Activated CD8-positive, alpha-beta memory T cell treated with anti-CD3 and anti-CD28 coated beads, Interleukin-2, amount 10 ng/mL, durations not matched to agents 7 days and 5 days (primary cell): ENCODE measurements at regions not wholly inside any gene's neighbourhood (a gene's known extent, or its start where the extent isn't known, plus 50 kb on each side); places are given as distances from the start of the nearest gene placed in this dataset.

ENCODE experiments used
- ATAC-seq: fragments of 150-1000 bp; cut with Tn5 transposase; one replicate; pipeline ENCODE4 v1.10.0; 2021; ENCODE audit warnings: moderate library complexity
- CTCF ChIA-PET: fragments of 350-600 bp; sonication (Branson Sonifier 250); formaldehyde crosslinking; loops from one replicate; lab custom pipeline; 2021; ENCODE audit warnings: antibody characterized with exemption; lab: Charles Lee
- DNase-seq: peaks from one replicate; pipeline ENCODE4 v3.0.0-alpha.2; 2020
- H3K27ac Mint-ChIP-seq: one replicate; pipeline ENCODE4 v1.8.0; 2021; ENCODE audit warnings: mild to moderate bottlenecking, mixed read lengths
- H3K27me3 Mint-ChIP-seq: one replicate; pipeline ENCODE4 v1.8.0; 2021; ENCODE audit warnings: mixed read lengths
- H3K36me3 Mint-ChIP-seq: one replicate; pipeline ENCODE4 v1.8.0; 2021; ENCODE audit warnings: mild to moderate bottlenecking, mixed read lengths
- H3K4me1 Mint-ChIP-seq: one replicate; pipeline ENCODE4 v1.8.0; 2021; ENCODE audit warnings: mixed read lengths
- H3K4me3 Mint-ChIP-seq: one replicate; pipeline ENCODE4 v1.8.0; 2021; ENCODE audit warnings: mild to moderate bottlenecking, moderate library complexity, mixed read lengths
- H3K9me3 Mint-ChIP-seq: one replicate; pipeline ENCODE4 v1.8.0; 2022; ENCODE audit warnings: low read depth, mixed read lengths

DNA sequence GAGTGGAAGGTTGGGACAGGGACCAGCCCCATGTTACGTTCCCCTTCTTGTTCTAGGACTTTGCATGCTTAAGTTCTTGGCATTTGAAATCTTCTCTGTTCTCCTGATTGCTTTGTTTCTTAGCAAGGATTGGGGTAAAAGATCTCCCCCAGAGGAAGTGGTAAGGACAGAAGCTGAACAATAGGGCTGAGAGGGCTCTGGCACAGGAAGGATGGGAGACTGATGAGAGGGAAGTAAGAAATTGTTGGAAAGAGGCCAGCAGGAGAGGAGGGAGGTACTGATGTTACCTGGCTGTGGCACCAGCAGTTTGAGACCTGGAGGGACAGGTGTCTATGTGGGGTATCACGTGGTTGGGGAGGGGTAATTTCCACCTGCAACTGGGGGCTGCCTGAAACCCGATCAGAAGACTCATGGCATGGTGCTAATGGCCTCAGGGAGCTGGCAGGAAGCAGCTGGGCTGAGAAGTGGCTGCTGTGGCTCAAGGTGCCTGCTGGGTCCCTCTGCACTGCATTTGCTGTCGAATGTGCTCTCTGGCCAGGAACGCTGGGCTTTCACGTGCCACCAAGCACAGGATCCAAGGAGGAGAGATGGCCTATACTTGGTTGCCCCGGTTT, 108.4 kb downstream of the LSM3 start:
- CTCF ChIA-PET: no interaction called here

DNA sequence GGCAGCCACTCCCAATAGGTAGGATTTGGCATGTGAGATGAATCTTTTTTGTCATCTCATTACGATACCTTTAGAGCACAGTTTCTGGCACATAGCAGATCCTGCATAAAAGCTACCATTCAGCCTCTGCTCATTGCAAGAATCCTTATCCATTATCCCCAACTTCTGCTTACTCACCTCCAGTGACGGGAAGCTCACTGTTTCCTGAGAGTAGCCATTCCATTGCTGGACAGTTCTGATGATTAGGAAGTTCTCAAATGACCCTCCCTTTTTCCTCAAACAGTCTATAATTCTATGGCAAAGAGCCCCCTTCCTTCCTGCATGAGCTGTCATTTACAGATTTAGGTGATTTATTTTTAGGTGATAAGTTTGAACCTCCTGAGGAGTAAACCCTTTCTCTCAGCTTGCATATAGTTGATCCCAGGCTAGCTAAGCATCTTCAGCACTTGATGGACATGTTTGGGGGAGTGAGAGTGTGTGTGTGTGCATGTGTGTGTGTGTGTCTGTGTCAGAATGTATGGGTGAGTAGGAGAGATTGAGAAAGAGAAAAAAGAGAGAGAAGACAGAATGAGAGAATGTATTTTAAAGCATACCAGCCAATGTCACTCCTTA, 109.7 kb downstream of the LSM3 start:
- ATAC-seq: no peak
- Mint-ChIP-seq H3K9me3 (no peaks in the 10 kb centered on the region), H3K4me1 (no peaks in the 10 kb centered on the region), H3K36me3 (no peaks in the 10 kb centered on the region), H3K4me3 (no peak overlapping the region), H3K27me3 (peaks cover 25% of the 10 kb centered on the region), H3K27ac (no peak overlapping the region)
- CTCF ChIA-PET: no interaction called here
- no peak for DNase-seq

More for the DNA sequence above, 108.4 kb downstream of the LSM3 start:
- Mint-ChIP-seq H3K4me1 (no peaks in the 10 kb centered on the region), H3K9me3 (no peaks in the 10 kb centered on the region), H3K27ac (no peak overlapping the region), H3K27me3 (peaks cover 25% of the 10 kb centered on the region), H3K4me3 (no peak overlapping the region), H3K36me3 (no peaks in the 10 kb centered on the region)
- DNase-seq: no peak
- no peak for ATAC-seq

- H3K4me3 Mint-ChIP-seq: no peak overlapping the region
- DNase-seq (no peak), ATAC-seq (no peak)
- peaks cover 25% of the 10 kb centered on the region for H3K27me3 Mint-ChIP-seq
- CTCF ChIA-PET: no interaction called here
- H3K36me3 Mint-ChIP-seq: no peaks in the 10 kb centered on the region
- H3K9me3 Mint-ChIP-seq: no peaks in the 10 kb centered on the region
- no peak overlapping the region for H3K27ac Mint-ChIP-seq
- no peaks in the 10 kb centered on the region for H3K4me1 Mint-ChIP-seq
Measured at GRCh38 chr3:14288833-14289451, 110.3 kb downstream of the LSM3 start.

- CTCF ChIA-PET: no interaction called here
- ATAC-seq (no peak), DNase-seq (no peak)
- Mint-ChIP-seq H3K4me3 (no peak overlapping the region), H3K27ac (no peak overlapping the region), H3K9me3 (no peaks in the 10 kb centered on the region), H3K27me3 (peaks cover 28% of the 10 kb centered on the region), H3K36me3 (no peaks in the 10 kb centered on the region), H3K4me1 (no peaks in the 10 kb centered on the region)
Measured at GRCh38 chr3:14289590-14290461, 111.2 kb downstream of the LSM3 start.

- CTCF ChIA-PET: no interaction called here
- ATAC-seq: no peak
- Mint-ChIP-seq H3K9me3 (no peaks in the 10 kb centered on the region), H3K4me1 (no peaks in the 10 kb centered on the region), H3K36me3 (no peaks in the 10 kb centered on the region), H3K4me3 (no peak overlapping the region), H3K27ac (no peak overlapping the region), H3K27me3 (peaks cover 33% of the 10 kb centered on the region)
- no peak for DNase-seq
Measured at GRCh38 chr3:14290631-14291385, 111.6 kb upstream of the SLC6A6 start.

DNA sequence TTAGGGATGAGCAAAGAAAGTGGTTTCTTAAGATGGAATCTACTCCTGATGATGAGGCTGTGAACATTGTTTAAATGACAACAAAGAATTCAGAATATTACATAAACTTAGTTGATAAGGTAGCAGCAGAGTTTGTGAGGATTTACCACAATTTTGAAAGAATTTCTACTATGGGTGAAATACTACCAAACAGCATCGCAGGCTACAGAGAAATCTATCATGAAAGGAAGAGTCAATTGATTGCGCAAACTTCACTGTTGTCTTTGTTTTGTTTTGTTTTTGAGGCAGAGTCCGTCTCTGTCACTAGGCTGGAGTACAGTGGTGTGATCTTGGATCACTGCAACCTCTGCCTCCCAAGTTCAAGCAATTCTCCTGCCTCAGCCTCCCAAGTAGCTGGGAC, 107.4 kb upstream of the SLC6A6 start:
- H3K27ac Mint-ChIP-seq: no peak overlapping the region
- DNase-seq: no peak
- H3K36me3 Mint-ChIP-seq: no peaks in the 10 kb centered on the region
- no peaks in the 10 kb centered on the region for H3K9me3 Mint-ChIP-seq
- CTCF ChIA-PET: no interaction called here
- H3K4me1 Mint-ChIP-seq: peaks cover 6% of the 10 kb centered on the region
- no peak for ATAC-seq
- no peak overlapping the region for H3K4me3 Mint-ChIP-seq
- H3K27me3 Mint-ChIP-seq: peaks cover 40% of the 10 kb centered on the region

GRCh38 chr3:14295801-14296200, 106.6 kb upstream of the SLC6A6 start:
- DNase-seq (no peak), ATAC-seq (no peak)
- Mint-ChIP-seq H3K4me3 (no peak overlapping the region), H3K4me1 (peaks cover 6% of the 10 kb centered on the region), H3K27ac (no peak overlapping the region), H3K36me3 (no peaks in the 10 kb centered on the region), H3K27me3 (peaks cover 32% of the 10 kb centered on the region), H3K9me3 (no peaks in the 10 kb centered on the region)
- CTCF ChIA-PET: no interaction called here

DNA sequence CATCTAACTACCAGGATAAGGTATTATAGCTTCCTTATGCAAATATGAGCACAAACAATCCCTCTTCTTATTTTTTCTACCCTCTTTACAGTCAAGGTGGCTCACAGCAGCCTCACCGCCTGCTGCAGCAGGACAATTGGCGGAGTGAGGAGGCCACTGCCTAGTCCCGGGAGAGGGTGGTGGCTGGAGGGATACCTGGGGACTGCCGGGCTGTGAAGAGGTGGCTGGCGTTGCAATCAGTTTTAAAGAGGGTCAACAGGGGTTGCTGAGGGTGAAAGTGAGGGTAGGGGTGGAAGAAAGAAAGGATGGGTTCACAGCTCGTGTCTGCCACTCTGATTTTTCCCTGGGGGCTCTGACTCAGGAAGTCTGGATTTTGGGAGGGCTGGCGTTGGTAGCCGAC, 105.1 kb upstream of the SLC6A6 start:
- Mint-ChIP-seq H3K9me3 (no peaks in the 10 kb centered on the region), H3K27me3 (peaks cover 31% of the 10 kb centered on the region), H3K36me3 (no peaks in the 10 kb centered on the region), H3K27ac (no peak overlapping the region), H3K4me1 (peaks cover 7% of the 10 kb centered on the region), H3K4me3 (no peak overlapping the region)
- ATAC-seq (no peak), DNase-seq (no peak)
- CTCF ChIA-PET: interaction anchor here (1.2 kb wide), 1 partner anchor 534 kb away, joined by 4 read pairs; no protein-coding TSS in a partner anchor

DNA sequence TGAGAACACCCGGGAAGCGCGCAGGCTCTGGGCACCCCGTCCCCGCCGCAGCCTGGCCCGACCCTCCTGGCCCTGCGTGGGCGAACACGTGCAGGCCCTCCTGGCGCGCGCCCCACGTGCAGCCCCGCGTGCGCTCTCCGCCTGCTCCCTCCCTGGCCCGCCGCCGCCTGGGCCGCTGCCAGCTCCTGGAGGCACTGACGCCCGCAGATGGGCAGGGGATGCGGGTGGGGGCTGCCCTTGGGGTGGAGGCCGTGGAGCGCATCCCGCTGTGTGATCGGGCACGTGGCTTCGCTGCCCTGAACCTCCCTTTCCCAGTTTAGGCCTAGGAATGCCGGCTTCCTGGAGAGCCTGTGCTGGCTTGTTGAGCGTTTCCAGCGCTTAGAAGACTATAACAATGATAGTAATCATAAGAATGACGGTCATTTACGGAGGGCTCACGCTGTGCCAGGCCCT, 104.6 kb upstream of the SLC6A6 start:
- CTCF ChIA-PET: interaction anchor here (1.2 kb wide), 1 partner anchor 535 kb away, joined by 4 read pairs; no protein-coding TSS in a partner anchor
- H3K4me1 Mint-ChIP-seq: peaks cover 10% of the 10 kb centered on the region
- peaks cover 34% of the 10 kb centered on the region for H3K27me3 Mint-ChIP-seq
- ATAC-seq: no peak
- H3K9me3 Mint-ChIP-seq: no peaks in the 10 kb centered on the region
- no peak for DNase-seq
- no peak overlapping the region for H3K4me3 Mint-ChIP-seq
- H3K36me3 Mint-ChIP-seq: no peaks in the 10 kb centered on the region
- H3K27ac Mint-ChIP-seq: no peak overlapping the region

DNA sequence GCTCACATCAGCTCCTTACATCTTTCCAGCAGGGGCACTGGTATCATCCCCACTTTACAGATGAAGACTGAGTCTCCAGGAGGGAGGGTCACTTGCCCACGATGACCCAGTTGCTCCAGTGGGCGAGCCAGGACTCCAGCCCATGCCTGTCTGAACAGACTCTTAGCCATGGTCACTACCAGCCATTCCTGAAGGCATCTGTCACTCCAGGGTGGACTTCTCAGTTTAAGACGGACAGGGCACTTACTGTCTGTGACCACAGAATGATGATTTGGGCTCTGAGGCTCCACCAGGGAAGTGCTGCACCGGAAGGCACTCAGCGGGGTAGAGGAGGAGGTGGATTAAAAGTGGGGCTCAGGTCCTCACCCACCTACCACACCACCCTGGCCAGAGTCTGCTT, 104.0 kb upstream of the SLC6A6 start:
- Mint-ChIP-seq H3K4me1 (peaks cover 16% of the 10 kb centered on the region), H3K27ac (no peak overlapping the region), H3K36me3 (no peaks in the 10 kb centered on the region), H3K9me3 (no peaks in the 10 kb centered on the region), H3K4me3 (no peak overlapping the region), H3K27me3 (peaks cover 36% of the 10 kb centered on the region)
- ATAC-seq (no peak), DNase-seq (no peak)
- CTCF ChIA-PET: no interaction called here

- CTCF ChIA-PET: no interaction called here
- peaks cover 38% of the 10 kb centered on the region for H3K27me3 Mint-ChIP-seq
- no peaks in the 10 kb centered on the region for H3K36me3 Mint-ChIP-seq
- ATAC-seq (no peak), DNase-seq (no peak)
- no peak overlapping the region for H3K27ac Mint-ChIP-seq
- H3K9me3 Mint-ChIP-seq: no peaks in the 10 kb centered on the region
- H3K4me1 Mint-ChIP-seq: peaks cover 20% of the 10 kb centered on the region
- no peak overlapping the region for H3K4me3 Mint-ChIP-seq
Measured at GRCh38 chr3:14298991-14299555, 103.3 kb upstream of the SLC6A6 start.

DNA sequence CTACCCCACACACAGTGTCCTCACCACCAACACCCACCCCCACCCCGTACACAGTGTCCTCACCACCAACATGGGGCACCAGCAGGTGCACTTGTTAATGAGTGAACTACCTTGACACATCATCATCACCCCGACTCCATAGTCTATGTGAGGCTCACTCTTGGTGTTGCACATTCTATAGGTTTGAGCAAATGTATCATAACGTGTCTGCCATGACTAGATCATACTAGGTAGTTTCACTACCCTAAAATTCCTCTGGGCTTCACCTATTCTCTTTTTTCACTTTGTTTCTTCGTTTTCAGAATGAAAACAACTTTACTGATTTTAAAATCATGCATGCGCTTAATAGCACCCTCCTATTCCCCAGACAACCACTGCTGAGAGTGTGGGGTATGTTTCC, 102.6 kb upstream of the SLC6A6 start:
- Mint-ChIP-seq H3K27me3 (peaks cover 32% of the 10 kb centered on the region), H3K27ac (no peak overlapping the region), H3K9me3 (no peaks in the 10 kb centered on the region), H3K36me3 (no peaks in the 10 kb centered on the region), H3K4me1 (peaks cover 22% of the 10 kb centered on the region), H3K4me3 (no peak overlapping the region)
- no peak for ATAC-seq
- no peak for DNase-seq
- CTCF ChIA-PET: no interaction called here
